ENCODE measurements at regions not wholly inside any gene's neighbourhood (a gene's known extent, or its start where the extent isn't known, plus 50 kb on each side); places are given as distances from the start of the nearest gene placed in this dataset.

DNA sequence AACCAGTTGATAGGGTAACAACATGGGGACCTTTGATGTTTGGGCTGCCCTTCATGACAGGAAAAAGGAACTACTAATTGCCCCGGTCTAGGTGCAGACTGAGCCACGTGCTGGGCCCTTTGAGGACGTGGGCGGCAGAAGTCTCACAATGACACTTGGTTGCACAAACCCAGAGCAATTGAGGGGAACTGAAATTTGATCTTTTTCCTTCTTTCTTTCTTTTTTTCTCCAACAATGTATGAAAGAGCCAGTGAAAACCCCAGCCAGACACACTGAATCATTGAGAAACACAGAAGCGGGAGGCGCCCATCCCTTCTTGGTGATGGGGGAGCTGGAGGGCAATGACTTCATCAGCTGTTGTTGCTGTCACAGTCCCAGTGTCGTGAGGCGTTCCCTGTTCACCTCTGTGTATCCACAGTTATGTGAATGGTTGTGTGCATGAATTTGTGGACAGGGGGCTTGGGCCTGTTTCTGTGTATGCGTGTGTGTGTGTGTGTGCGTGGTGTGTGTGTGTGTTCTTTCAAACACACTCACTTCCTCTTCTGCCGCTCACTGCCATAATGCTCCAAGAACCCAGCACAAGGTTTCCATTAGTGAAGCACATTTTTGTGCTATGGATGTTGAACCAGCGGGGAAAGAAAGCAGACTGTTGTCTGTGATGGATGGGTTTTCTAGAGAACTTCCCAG lies 137.5 kb upstream of the CCND2 start:
- no peak overlapping the region for H3K4me3 ChIP-seq (ENCODE audit: low read length)
- H3K9ac ChIP-seq (ENCODE audit: low read length): no peak overlapping the region
- no peak for TF ChIP-seq SMC3 (conservative IDR thresholded peaks at IDR 0.05; ENCODE audit: poor library complexity)
- TF ChIP-seq, protein P1, sequence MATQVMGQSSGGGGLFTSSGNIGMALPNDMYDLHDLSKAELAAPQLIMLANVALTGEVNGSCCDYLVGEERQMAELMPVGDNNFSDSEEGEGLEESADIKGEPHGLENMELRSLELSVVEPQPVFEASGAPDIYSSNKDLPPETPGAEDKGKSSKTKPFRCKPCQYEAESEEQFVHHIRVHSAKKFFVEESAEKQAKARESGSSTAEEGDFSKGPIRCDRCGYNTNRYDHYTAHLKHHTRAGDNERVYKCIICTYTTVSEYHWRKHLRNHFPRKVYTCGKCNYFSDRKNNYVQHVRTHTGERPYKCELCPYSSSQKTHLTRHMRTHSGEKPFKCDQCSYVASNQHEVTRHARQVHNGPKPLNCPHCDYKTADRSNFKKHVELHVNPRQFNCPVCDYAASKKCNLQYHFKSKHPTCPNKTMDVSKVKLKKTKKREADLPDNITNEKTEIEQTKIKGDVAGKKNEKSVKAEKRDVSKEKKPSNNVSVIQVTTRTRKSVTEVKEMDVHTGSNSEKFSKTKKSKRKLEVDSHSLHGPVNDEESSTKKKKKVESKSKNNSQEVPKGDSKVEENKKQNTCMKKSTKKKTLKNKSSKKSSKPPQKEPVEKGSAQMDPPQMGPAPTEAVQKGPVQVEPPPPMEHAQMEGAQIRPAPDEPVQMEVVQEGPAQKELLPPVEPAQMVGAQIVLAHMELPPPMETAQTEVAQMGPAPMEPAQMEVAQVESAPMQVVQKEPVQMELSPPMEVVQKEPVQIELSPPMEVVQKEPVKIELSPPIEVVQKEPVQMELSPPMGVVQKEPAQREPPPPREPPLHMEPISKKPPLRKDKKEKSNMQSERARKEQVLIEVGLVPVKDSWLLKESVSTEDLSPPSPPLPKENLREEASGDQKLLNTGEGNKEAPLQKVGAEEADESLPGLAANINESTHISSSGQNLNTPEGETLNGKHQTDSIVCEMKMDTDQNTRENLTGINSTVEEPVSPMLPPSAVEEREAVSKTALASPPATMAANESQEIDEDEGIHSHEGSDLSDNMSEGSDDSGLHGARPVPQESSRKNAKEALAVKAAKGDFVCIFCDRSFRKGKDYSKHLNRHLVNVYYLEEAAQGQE (IDR thresholded peaks at IDR 0.05; ENCODE audit: borderline replicate concordance): no peak
- TF ChIP-seq EZH2 (IDR thresholded peaks at IDR 0.05; ENCODE audit: borderline replicate concordance, insufficient read depth, low read length, poor library complexity, severe bottlenecking): no peak
- no peak for TF ChIP-seq EP300 (conservative IDR thresholded peaks at IDR 0.05; ENCODE audit: poor library complexity, severe bottlenecking)
- TF ChIP-seq, protein P2, sequence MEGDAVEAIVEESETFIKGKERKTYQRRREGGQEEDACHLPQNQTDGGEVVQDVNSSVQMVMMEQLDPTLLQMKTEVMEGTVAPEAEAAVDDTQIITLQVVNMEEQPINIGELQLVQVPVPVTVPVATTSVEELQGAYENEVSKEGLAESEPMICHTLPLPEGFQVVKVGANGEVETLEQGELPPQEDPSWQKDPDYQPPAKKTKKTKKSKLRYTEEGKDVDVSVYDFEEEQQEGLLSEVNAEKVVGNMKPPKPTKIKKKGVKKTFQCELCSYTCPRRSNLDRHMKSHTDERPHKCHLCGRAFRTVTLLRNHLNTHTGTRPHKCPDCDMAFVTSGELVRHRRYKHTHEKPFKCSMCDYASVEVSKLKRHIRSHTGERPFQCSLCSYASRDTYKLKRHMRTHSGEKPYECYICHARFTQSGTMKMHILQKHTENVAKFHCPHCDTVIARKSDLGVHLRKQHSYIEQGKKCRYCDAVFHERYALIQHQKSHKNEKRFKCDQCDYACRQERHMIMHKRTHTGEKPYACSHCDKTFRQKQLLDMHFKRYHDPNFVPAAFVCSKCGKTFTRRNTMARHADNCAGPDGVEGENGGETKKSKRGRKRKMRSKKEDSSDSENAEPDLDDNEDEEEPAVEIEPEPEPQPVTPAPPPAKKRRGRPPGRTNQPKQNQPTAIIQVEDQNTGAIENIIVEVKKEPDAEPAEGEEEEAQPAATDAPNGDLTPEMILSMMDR (IDR thresholded peaks at IDR 0.05; ENCODE audit: poor library complexity, severe bottlenecking): no peak
- no peak for TF ChIP-seq POLR2AphosphoS5 (IDR thresholded peaks at IDR 0.05)
- no peak for TF ChIP-seq MXI1 (conservative IDR thresholded peaks at IDR 0.05; ENCODE audit: poor library complexity, severe bottlenecking)
- TF ChIP-seq RAD21 (conservative IDR thresholded peaks at IDR 0.05): no peak
- TF ChIP-seq TAF1 (IDR thresholded peaks at IDR 0.05; ENCODE audit: low read depth): no peak
- no peak overlapping the region for H3K27ac ChIP-seq (ENCODE audit: low read length)
- H4K20me1 ChIP-seq (ENCODE audit: insufficient read depth): no peaks in the 10 kb centered on the region
- H3K9me3 ChIP-seq (ENCODE audit: low read length): no peaks in the 10 kb centered on the region
- no peak overlapping the region for H2AFZ ChIP-seq (ENCODE audit: low read depth, low read length)
- no peaks in the 10 kb centered on the region for H3K9me2 ChIP-seq (ENCODE audit: insufficient read depth, low read length)
- no peaks in the 10 kb centered on the region for H3K36me3 ChIP-seq (ENCODE audit: insufficient read depth, low read length)
- H3K27me3 ChIP-seq (ENCODE audit: insufficient read depth, low read depth, low read length): no peaks in the 10 kb centered on the region
- no peaks in the 10 kb centered on the region for H3K79me2 ChIP-seq (replicated peaks; ENCODE audit: insufficient read depth, low read length)
- H3K4me2 ChIP-seq (ENCODE audit: low read length): no peak overlapping the region
- no peaks in the 10 kb centered on the region for H3F3A ChIP-seq (ENCODE audit: insufficient read depth, low read length, poor library complexity, severe bottlenecking)

DNA sequence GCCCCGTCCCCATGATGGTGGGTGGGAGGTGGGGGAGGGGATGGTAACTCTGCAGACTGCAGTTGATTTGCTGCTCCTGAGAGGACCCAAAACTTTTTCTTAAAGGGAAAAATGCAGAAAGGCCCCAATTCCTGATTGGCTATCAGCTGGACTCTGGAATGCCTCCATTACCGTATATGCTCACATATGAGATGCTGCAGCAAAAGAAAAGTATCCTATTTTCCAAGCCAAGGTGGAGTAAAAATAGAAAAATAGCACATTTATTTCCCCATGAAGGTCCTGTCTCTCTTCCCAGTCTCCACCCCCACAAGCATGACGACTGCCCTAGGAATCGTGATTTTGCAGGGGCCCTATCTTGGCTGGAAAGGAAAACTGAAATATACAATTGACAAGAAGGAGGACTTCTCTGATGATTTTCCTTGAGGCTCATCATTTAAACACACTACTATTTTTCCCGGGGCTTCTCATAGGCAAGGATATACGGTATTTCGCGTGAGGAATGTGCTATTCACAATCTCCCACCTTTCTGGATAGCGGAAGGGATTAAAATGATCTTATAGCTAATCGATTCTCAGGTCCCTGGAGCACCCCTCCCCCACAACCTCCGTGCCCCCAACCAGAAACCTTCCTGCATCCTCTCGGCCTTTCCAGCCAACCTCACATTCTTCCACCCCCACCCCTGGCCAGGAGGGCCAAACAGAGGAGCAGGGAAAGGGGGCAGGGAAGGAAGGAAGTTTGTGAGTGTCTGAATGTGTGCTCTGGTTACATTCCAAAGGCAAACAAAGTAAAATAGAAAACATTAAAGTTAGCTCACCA lies 138.9 kb upstream of the CCND2 start:
- no peaks in the 10 kb centered on the region for H4K20me1 ChIP-seq (ENCODE audit: insufficient read depth)
- no peaks in the 10 kb centered on the region for H3K79me2 ChIP-seq (replicated peaks; ENCODE audit: insufficient read depth, low read length)
- no peaks in the 10 kb centered on the region for H3F3A ChIP-seq (ENCODE audit: insufficient read depth, low read length, poor library complexity, severe bottlenecking)
- no peaks in the 10 kb centered on the region for H3K9me2 ChIP-seq (ENCODE audit: insufficient read depth, low read length)
- TF ChIP-seq RAD21 (conservative IDR thresholded peaks at IDR 0.05) (no peak), EP300 (conservative IDR thresholded peaks at IDR 0.05; ENCODE audit: poor library complexity, severe bottlenecking) (no peak), POLR2AphosphoS5 (IDR thresholded peaks at IDR 0.05) (no peak), EZH2 (IDR thresholded peaks at IDR 0.05; ENCODE audit: borderline replicate concordance, insufficient read depth, low read length, poor library complexity, severe bottlenecking) (no peak), SMC3 (conservative IDR thresholded peaks at IDR 0.05; ENCODE audit: poor library complexity) (no peak), MXI1 (conservative IDR thresholded peaks at IDR 0.05; ENCODE audit: poor library complexity, severe bottlenecking) (no peak), TAF1 (IDR thresholded peaks at IDR 0.05; ENCODE audit: low read depth) (no peak)
- TF ChIP-seq, protein P1 (IDR thresholded peaks at IDR 0.05; ENCODE audit: borderline replicate concordance): no peak
- TF ChIP-seq, protein P2 (IDR thresholded peaks at IDR 0.05; ENCODE audit: poor library complexity, severe bottlenecking): no peak
- no peaks in the 10 kb centered on the region for H3K9me3 ChIP-seq (ENCODE audit: low read length)
- H3K9ac ChIP-seq (ENCODE audit: low read length): no peak overlapping the region
- no peaks in the 10 kb centered on the region for H3K36me3 ChIP-seq (ENCODE audit: insufficient read depth, low read length)
- no peaks in the 10 kb centered on the region for H3K27me3 ChIP-seq (ENCODE audit: insufficient read depth, low read depth, low read length)
- H3K27ac ChIP-seq (ENCODE audit: low read length): no peak overlapping the region
- no peak overlapping the region for H3K4me2 ChIP-seq (ENCODE audit: low read length)
- H2AFZ ChIP-seq (ENCODE audit: low read depth, low read length): no peak overlapping the region
- H3K4me3 ChIP-seq (ENCODE audit: low read length): no peak overlapping the region
